Left renal cortex interstitium (tissue), 4 donors: ENCODE measurements at regions not wholly inside any gene's neighbourhood (a gene's known extent, or its start where the extent isn't known, plus 50 kb on each side); places are given as distances from the start of the nearest gene placed in this dataset.
A peak's percentile ranks its signal among the peaks of the same experiment; 100 is the strongest.

Source experiments
- DNase-seq, 4 donors: peaks; one replicate each; pipeline ENCODE4 v3.0.0-alpha.2; 2013; ENCODE audit warnings: low read depth in 4 of 4, low spot score in 2 of 4, missing footprints in 1 of 4

- no peak for DNase-seq
Measured at GRCh38 chr15:72840114-72840513, 56.6 kb upstream of the ADPGK start.

GRCh38 chr15:72838311-72838731 is 54.8 kb upstream of the ADPGK start:
- DNase-seq = no peak

- DNase-seq = no peak
Measured at GRCh38 chr15:72836676-72837330, 53.2 kb upstream of the ADPGK start.

GRCh38 chr15:72835294-72835890 is 51.8 kb upstream of the ADPGK start:
- DNase-seq = peak in 1 of 4 donors; percentile 15

- DNase-seq = no peak
Measured at GRCh38 chr15:72833561-72833960, 50.0 kb upstream of the ADPGK start.
